ENCODE measurements at regions not wholly inside any gene's neighbourhood (a gene's known extent, or its start where the extent isn't known, plus 50 kb on each side); places are given as distances from the start of the nearest gene placed in this dataset.

- Histone ChIP-seq H3K27ac (no peak overlapping the region), H3K36me3 (no peaks in the 10 kb centered on the region), H3K27me3 (peaks cover 0 to 65% (median 0%) of the 10 kb centered on the region in 3 donors), H3K4me1 (no peaks in the 10 kb centered on the region), H3K9me3 (no peaks in the 10 kb centered on the region), H3K4me3 (no peak overlapping the region)
- WGBS, 2 donors: 81 to 88% methylated on average over 24 of the region's 24 CpGs
- no peak for TF ChIP-seq POLR2A (IDR thresholded peaks at IDR 0.05)
- intact Hi-C loops (cut with DNase I): no loop called here
- peak; percentile 50 for DNase-seq
These were observed 107.0 kb downstream of the CPZ start for GRCh38 chr4:8699479-8700145.

GRCh38 chr4:8699063-8699385 lies 106.5 kb downstream of the CPZ start:
- H3K9me3 ChIP-seq: no peaks in the 10 kb centered on the region
- intact Hi-C loops (cut with DNase I): no loop called here
- H3K4me3 ChIP-seq: no peak overlapping the region
- 81 to 82% methylated on average over 4 of the region's 4 CpGs for whole genome bisulfite sequencing, 2 donors
- no peak for TF ChIP-seq POLR2A (IDR thresholded peaks at IDR 0.05)
- no peak for TF ChIP-seq POLR2AphosphoS5 (IDR thresholded peaks at IDR 0.05)
- no peak for TF ChIP-seq EP300 (IDR thresholded peaks at IDR 0.05)
- no peak for TF ChIP-seq CTCF (IDR thresholded peaks at IDR 0.05)
- DNase-seq: no peak
- peaks cover 0 to 70% (median 0%) of the 10 kb centered on the region in 3 donors for H3K27me3 ChIP-seq
- H3K36me3 ChIP-seq: no peaks in the 10 kb centered on the region
- no peak overlapping the region for H3K27ac ChIP-seq
- no peaks in the 10 kb centered on the region for H3K4me1 ChIP-seq

- H3K4me3 ChIP-seq: no peak overlapping the region
- H3K36me3 ChIP-seq: no peaks in the 10 kb centered on the region
- H3K4me1 ChIP-seq: no peaks in the 10 kb centered on the region
- 91 to 92% methylated on average over 20 of the region's 20 CpGs for WGBS, 2 donors
- peaks cover 0 to 67% (median 0%) of the 10 kb centered on the region in 3 donors for H3K27me3 ChIP-seq
- H3K9me3 ChIP-seq: no peaks in the 10 kb centered on the region
- intact Hi-C loops (cut with DNase I): no loop called here
- TF ChIP-seq POLR2AphosphoS5 (IDR thresholded peaks at IDR 0.05) (no peak), POLR2A (IDR thresholded peaks at IDR 0.05) (no peak), EP300 (IDR thresholded peaks at IDR 0.05) (no peak), CTCF (IDR thresholded peaks at IDR 0.05) (no peak)
- peak; percentile 55 for DNase-seq
- no peak overlapping the region for H3K27ac ChIP-seq
These were observed 105.9 kb downstream of the CPZ start for GRCh38 chr4:8698341-8699062.

GRCh38 chr4:8697826-8698225 lies 105.3 kb downstream of the CPZ start:
- H3K9me3 ChIP-seq: no peaks in the 10 kb centered on the region
- WGBS, 2 donors: 76 to 88% methylated on average over 7 of the region's 7 CpGs
- no peaks in the 10 kb centered on the region for H3K36me3 ChIP-seq
- peaks cover 0 to 61% (median 0%) of the 10 kb centered on the region in 3 donors for H3K27me3 ChIP-seq
- no peak overlapping the region for H3K4me3 ChIP-seq
- no peak overlapping the region for H3K27ac ChIP-seq
- TF ChIP-seq EP300 (IDR thresholded peaks at IDR 0.05) (no peak), POLR2AphosphoS5 (IDR thresholded peaks at IDR 0.05) (no peak), POLR2A (IDR thresholded peaks at IDR 0.05) (no peak)
- intact Hi-C loops (cut with DNase I): no loop called here
- no peaks in the 10 kb centered on the region for H3K4me1 ChIP-seq
- peak; percentile 32 for DNase-seq

GRCh38 chr4:8696369-8697127 lies 104.0 kb downstream of the CPZ start:
- TF ChIP-seq EP300 (IDR thresholded peaks at IDR 0.05) (no peak), CTCF (IDR thresholded peaks at IDR 0.05) (no peak), POLR2A (IDR thresholded peaks at IDR 0.05) (no peak), POLR2AphosphoS5 (IDR thresholded peaks at IDR 0.05) (no peak)
- Histone ChIP-seq H3K4me1 (no peaks in the 10 kb centered on the region), H3K4me3 (no peak overlapping the region), H3K36me3 (no peaks in the 10 kb centered on the region), H3K27ac (no peak overlapping the region), H3K27me3 (peaks cover 0 to 49% (median 0%) of the 10 kb centered on the region in 3 donors), H3K9me3 (no peaks in the 10 kb centered on the region)
- intact Hi-C loops (cut with DNase I): no loop called here
- WGBS, 2 donors: 76 to 80% methylated on average over 10 of the region's 10 CpGs
- DNase-seq: peak; percentile 53
